Lower leg skin (tissue), 3 donors: ENCODE measurements at regions not wholly inside any gene's neighbourhood (a gene's known extent, or its start where the extent isn't known, plus 50 kb on each side); places are given as distances from the start of the nearest gene placed in this dataset.

Source experiments
- CTCF ChIP-seq, 3 donors: fragments of 450-650 bp; IDR thresholded peaks; one replicate each; pipeline ENCODE4 v1.5.1; 2016; ENCODE audit warnings: antibody characterized with exemption in 3 of 3, mild to moderate bottlenecking in 3 of 3, moderate library complexity in 2 of 3
- POLR2A ChIP-seq, 2 donors: fragments of 450-650 bp; IDR thresholded peaks; one replicate each; pipeline ENCODE4 v1.6.1; 2016 to 2017; ENCODE audit warnings: antibody characterized with exemption in 2 of 2, mild to moderate bottlenecking in 1 of 2, moderate library complexity in 1 of 2

- no peak for TF ChIP-seq CTCF (IDR thresholded peaks at IDR 0.05)
- no peak for TF ChIP-seq POLR2A (IDR thresholded peaks at IDR 0.05)
Measured at GRCh38 chr13:46953941-46954340, 57.1 kb upstream of the HTR2A start.
